ENCODE measurements at regions not wholly inside any gene's neighbourhood (a gene's known extent, or its start where the extent isn't known, plus 50 kb on each side); places are given as distances from the start of the nearest gene placed in this dataset.

DNA sequence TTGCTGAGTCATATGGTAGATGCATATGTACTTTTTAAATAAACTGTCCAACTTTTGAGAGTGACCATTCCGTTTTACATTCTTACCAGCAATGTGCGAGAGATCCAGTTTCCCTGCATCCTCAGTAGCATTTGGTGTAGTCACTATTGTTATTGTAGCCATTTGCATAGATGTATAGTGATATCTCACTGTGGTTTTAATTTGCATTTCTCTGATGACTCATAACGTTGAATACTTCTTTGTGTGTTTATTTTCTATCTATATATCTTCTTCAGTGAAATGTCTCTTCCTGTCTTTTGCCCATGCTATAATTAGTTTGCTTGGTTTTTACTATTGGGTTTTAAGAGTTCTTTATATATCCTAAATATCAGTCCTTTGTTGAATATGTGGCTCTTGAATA is 255.7 kb upstream of the GRM7 start:
- no peak overlapping the region for H3K27ac Mint-ChIP-seq
- H3K4me1 Mint-ChIP-seq: peaks cover 9% of the 10 kb centered on the region
- no peak overlapping the region for H3K4me3 Mint-ChIP-seq
- H3K36me3 Mint-ChIP-seq (ENCODE audit: low read depth): no peaks in the 10 kb centered on the region
- no peaks in the 10 kb centered on the region for H3K27me3 Mint-ChIP-seq (ENCODE audit: low read depth, poor library complexity)
- TF ChIP-seq CTCF (IDR thresholded peaks at IDR 0.05): no peak
- DNase-seq: no peak
- H3K9me3 Mint-ChIP-seq: no peaks in the 10 kb centered on the region

DNA sequence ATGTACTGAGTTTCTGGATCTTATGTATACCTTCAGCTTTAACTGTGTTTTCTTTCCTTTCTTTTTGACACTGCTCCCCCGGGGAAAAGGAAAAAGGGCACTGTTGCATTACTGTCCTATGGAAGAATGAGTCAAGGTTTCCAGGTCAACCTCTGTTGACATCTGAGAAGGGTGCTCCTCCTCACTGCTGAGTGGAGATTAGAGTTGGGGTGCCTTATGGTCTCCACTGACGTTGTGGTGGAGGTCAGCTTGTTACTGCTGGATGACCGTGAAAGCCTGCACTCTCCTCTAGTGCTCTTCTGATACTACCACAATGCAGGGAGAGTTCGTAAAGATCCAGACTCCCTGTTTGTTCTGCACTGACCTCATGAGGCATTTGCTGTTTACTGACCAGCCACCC is 252.1 kb upstream of the GRM7 start:
- Mint-ChIP-seq H3K27ac (no peak overlapping the region), H3K36me3 (ENCODE audit: low read depth) (no peaks in the 10 kb centered on the region), H3K27me3 (ENCODE audit: low read depth, poor library complexity) (no peaks in the 10 kb centered on the region), H3K4me3 (no peak overlapping the region), H3K4me1 (peaks cover 9% of the 10 kb centered on the region), H3K9me3 (no peaks in the 10 kb centered on the region)
- TF ChIP-seq CTCF (IDR thresholded peaks at IDR 0.05): no peak
- DNase-seq: no peak

DNA sequence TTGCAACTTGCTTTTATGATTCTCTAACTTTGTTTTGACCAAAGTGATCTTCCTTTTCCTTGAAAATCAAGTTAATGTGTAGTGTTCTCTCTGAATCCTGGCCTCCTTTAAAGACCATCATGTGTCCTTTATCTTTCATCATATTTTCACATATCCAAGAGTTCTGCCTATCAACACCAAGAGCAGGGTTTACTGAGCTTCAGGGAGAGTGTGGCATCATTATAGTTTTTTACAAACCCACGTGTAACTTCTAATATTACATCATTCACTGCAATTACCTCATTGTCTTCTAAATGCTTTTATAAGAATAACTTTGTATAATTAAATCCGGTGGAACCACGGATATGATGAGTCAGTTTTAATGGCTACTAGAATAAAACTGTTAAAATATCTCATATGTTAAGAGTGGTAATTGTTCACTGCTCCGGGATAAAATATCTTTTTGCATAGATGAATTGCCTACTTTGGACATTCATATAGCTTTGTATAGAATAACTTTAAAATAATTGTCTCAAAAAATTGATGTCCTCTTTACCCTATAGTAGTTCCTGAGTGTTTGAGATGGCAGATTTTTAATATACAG is 248.8 kb upstream of the GRM7 start:
- Mint-ChIP-seq H3K4me3 (no peak overlapping the region), H3K27ac (no peak overlapping the region), H3K9me3 (no peaks in the 10 kb centered on the region), H3K27me3 (ENCODE audit: low read depth, poor library complexity) (no peaks in the 10 kb centered on the region), H3K4me1 (peaks cover 9% of the 10 kb centered on the region), H3K36me3 (ENCODE audit: low read depth) (no peaks in the 10 kb centered on the region)
- no peak for DNase-seq
- TF ChIP-seq CTCF (IDR thresholded peaks at IDR 0.05): no peak

DNA sequence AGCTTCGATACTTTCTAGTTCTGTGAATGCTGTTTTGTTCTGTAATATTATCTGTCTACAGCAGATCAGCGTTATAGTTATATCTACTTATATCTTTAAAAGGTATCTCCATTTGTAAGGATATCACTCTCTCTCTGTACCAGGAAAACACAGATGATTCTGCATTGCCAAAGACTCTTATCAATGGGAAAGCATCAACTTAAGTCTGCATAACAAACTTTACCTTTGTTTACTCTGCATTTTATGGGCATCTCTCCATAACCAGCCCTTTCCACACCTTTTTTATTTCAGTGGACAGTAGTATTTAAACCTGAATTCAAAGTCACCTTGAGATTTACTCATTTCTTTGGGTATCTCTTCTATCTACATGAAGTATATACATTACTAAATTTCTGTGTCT is 238.7 kb upstream of the GRM7 start:
- no peaks in the 10 kb centered on the region for H3K9me3 Mint-ChIP-seq
- no peaks in the 10 kb centered on the region for H3K4me1 Mint-ChIP-seq
- no peak overlapping the region for H3K4me3 Mint-ChIP-seq
- no peak for TF ChIP-seq CTCF (IDR thresholded peaks at IDR 0.05)
- no peak for DNase-seq
- H3K27ac Mint-ChIP-seq: no peak overlapping the region
- H3K27me3 Mint-ChIP-seq (ENCODE audit: low read depth, poor library complexity): no peaks in the 10 kb centered on the region
- H3K36me3 Mint-ChIP-seq (ENCODE audit: low read depth): no peaks in the 10 kb centered on the region

GRCh38 chr3:6622712-6623111 is 238.2 kb upstream of the GRM7 start:
- no peak for TF ChIP-seq CTCF (IDR thresholded peaks at IDR 0.05)
- H3K4me1 Mint-ChIP-seq: no peaks in the 10 kb centered on the region
- H3K4me3 Mint-ChIP-seq: no peak overlapping the region
- no peaks in the 10 kb centered on the region for H3K27me3 Mint-ChIP-seq (ENCODE audit: low read depth, poor library complexity)
- no peak for DNase-seq
- H3K36me3 Mint-ChIP-seq (ENCODE audit: low read depth): no peaks in the 10 kb centered on the region
- H3K9me3 Mint-ChIP-seq: no peaks in the 10 kb centered on the region
- H3K27ac Mint-ChIP-seq: no peak overlapping the region

DNA sequence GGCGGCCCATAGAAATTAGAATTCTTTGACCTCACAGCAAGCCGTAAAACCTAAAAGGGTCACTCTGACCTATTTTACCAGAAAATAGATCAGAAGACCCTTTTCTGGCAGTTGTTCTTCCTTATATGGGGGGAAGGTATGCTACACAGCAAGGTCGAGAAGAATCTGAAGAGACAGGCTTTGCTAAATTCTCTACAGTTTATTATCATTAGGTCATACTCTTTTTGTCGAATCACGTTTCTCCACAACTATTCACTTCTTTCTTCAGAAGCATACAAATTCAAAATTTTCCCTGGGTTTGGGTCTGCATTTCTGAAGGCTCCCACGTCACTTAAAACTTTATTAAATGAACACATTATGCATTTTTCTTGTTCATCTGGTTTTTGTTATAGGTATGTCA is 229.5 kb upstream of the GRM7 start:
- TF ChIP-seq CTCF (IDR thresholded peaks at IDR 0.05): no peak
- Mint-ChIP-seq H3K4me3 (no peak overlapping the region), H3K27me3 (ENCODE audit: low read depth, poor library complexity) (no peaks in the 10 kb centered on the region), H3K27ac (no peak overlapping the region), H3K9me3 (no peaks in the 10 kb centered on the region), H3K4me1 (peaks cover 4% of the 10 kb centered on the region), H3K36me3 (ENCODE audit: low read depth) (no peaks in the 10 kb centered on the region)
- DNase-seq: no peak

Data from nephron progenitor cell (in vitro differentiated cells).